ENCODE measurements at regions not wholly inside any gene's neighbourhood (a gene's known extent, or its start where the extent isn't known, plus 50 kb on each side); places are given as distances from the start of the nearest gene placed in this dataset.

DNA sequence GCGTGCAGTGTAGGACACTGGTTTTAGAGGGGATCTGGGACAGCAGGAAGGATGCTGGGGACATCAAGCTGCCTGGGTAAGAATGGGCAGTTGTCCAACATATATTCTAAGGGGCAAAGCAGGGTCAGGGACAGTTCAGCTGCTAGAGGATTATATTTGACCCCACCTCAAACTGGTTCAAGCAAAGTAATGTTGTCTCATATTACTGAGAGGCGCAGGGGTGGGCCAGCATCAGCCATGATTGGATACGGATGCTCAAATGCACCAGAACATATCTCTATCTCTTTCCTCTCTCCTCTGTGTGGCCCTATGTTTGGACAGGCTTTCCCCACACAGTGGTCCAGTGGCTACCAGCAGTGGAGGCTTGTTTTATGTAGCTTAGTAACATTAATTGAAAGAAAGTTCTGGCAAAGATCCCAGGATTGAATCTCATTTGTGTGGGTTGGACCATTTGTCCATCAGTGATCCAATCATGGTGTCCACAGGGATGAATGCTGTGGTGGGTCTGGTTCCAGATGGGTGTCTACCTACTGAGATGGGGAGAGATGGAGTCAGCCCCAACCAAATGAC is 49.8 kb upstream of the RGMA start:
- Mint-ChIP-seq H3K4me3 (no peak overlapping the region), H3K36me3 (no peaks in the 10 kb centered on the region), H3K27me3 (peaks cover 0 to 37% of the 10 kb centered on the region in 2 donors), H3K9me3 (no peaks in the 10 kb centered on the region), H3K4me1 (ENCODE audit: low read depth in 2 of 2) (peaks cover 27 to 33% of the 10 kb centered on the region in 2 donors), H3K27ac (no peak overlapping the region)
- ATAC-seq (no peak), DNase-seq (ENCODE audit: low spot score) (no peak)
